ENCODE measurements at regions not wholly inside any gene's neighbourhood (a gene's known extent, or its start where the extent isn't known, plus 50 kb on each side); places are given as distances from the start of the nearest gene placed in this dataset.

- H3K4me3 Mint-ChIP-seq: no peak overlapping the region
- Histone ChIP-seq H3K4me1 (peaks cover 7% of the 10 kb centered on the region), H3K27ac (no peak overlapping the region), H3K4me3 (no peak overlapping the region), H4K20me1 (ENCODE audit: low read depth) (no peaks in the 10 kb centered on the region), H2AFZ (replicated peaks) (no peak overlapping the region), H3K36me3 (no peaks in the 10 kb centered on the region), H3F3A (ENCODE audit: low read depth) (no peaks in the 10 kb centered on the region), H3K9me3 (ENCODE audit: low read depth) (no peaks in the 10 kb centered on the region), H3K4me2 (no peak overlapping the region), H3K27me3 (no peaks in the 10 kb centered on the region), H3K9ac (no peak overlapping the region), H3K79me2 (ENCODE audit: low read depth) (no peaks in the 10 kb centered on the region)
- TF ChIP-seq EZH2 (IDR thresholded peaks at IDR 0.05) (no peak), EZH2phosphoT487 (IDR thresholded peaks at IDR 0.05) (no peak), CTCF (IDR thresholded peaks at IDR 0.05) (no peak)
- no peak for DNase-seq (ENCODE audit: low spot score)
- no peak overlapping the region for H3K27ac Mint-ChIP-seq
- peaks cover under 1% of the 10 kb centered on the region for H3K27me3 Mint-ChIP-seq (ENCODE audit: insufficient read depth, low read depth)
- H3K36me3 Mint-ChIP-seq: no peaks in the 10 kb centered on the region
- peaks cover 4% of the 10 kb centered on the region for H3K4me1 Mint-ChIP-seq
- no peaks in the 10 kb centered on the region for H3K9me3 Mint-ChIP-seq
These were observed 99.3 kb downstream of the PHLDA1 start for GRCh38 chr12:75932241-75932640.

- Histone ChIP-seq H4K20me1 (ENCODE audit: low read depth) (no peaks in the 10 kb centered on the region), H3K9ac (no peak overlapping the region), H3K4me1 (no peaks in the 10 kb centered on the region), H3K27me3 (no peaks in the 10 kb centered on the region), H3K4me2 (no peak overlapping the region), H2AFZ (replicated peaks) (no peak overlapping the region), H3K9me3 (ENCODE audit: low read depth) (no peaks in the 10 kb centered on the region), H3K4me3 (no peak overlapping the region), H3K27ac (no peak overlapping the region), H3K36me3 (no peaks in the 10 kb centered on the region), H3K79me2 (ENCODE audit: low read depth) (no peaks in the 10 kb centered on the region), H3F3A (ENCODE audit: low read depth) (no peaks in the 10 kb centered on the region)
- Mint-ChIP-seq H3K27me3 (ENCODE audit: insufficient read depth, low read depth) (peaks cover 4% of the 10 kb centered on the region), H3K9me3 (peaks cover 23% of the 10 kb centered on the region), H3K36me3 (peaks cover 4% of the 10 kb centered on the region), H3K4me1 (peaks cover 2% of the 10 kb centered on the region), H3K4me3 (no peak overlapping the region), H3K27ac (no peak overlapping the region)
- TF ChIP-seq CTCF (IDR thresholded peaks at IDR 0.05) (no peak), EZH2 (IDR thresholded peaks at IDR 0.05) (no peak), EZH2phosphoT487 (IDR thresholded peaks at IDR 0.05) (no peak)
- DNase-seq (ENCODE audit: low spot score): no peak
These were observed 107.5 kb downstream of the PHLDA1 start for GRCh38 chr12:75923964-75924666.

- H2AFZ ChIP-seq (replicated peaks): no peak overlapping the region
- H3K9ac ChIP-seq: no peak overlapping the region
- Mint-ChIP-seq H3K4me1 (peaks cover 4% of the 10 kb centered on the region), H3K4me3 (no peak overlapping the region), H3K27ac (no peak overlapping the region), H3K36me3 (peaks cover 4% of the 10 kb centered on the region), H3K27me3 (ENCODE audit: insufficient read depth, low read depth) (peaks cover 4% of the 10 kb centered on the region), H3K9me3 (peaks cover 23% of the 10 kb centered on the region)
- DNase-seq (ENCODE audit: low spot score): no peak
- H3K27ac ChIP-seq: no peak overlapping the region
- no peaks in the 10 kb centered on the region for H3F3A ChIP-seq (ENCODE audit: low read depth)
- no peak overlapping the region for H3K4me3 ChIP-seq
- H4K20me1 ChIP-seq (ENCODE audit: low read depth): no peaks in the 10 kb centered on the region
- H3K36me3 ChIP-seq: no peaks in the 10 kb centered on the region
- H3K79me2 ChIP-seq (ENCODE audit: low read depth): no peaks in the 10 kb centered on the region
- no peak overlapping the region for H3K4me2 ChIP-seq
- no peaks in the 10 kb centered on the region for H3K4me1 ChIP-seq
- no peaks in the 10 kb centered on the region for H3K9me3 ChIP-seq (ENCODE audit: low read depth)
- no peak for TF ChIP-seq CTCF (IDR thresholded peaks at IDR 0.05)
- TF ChIP-seq EZH2phosphoT487 (IDR thresholded peaks at IDR 0.05): no peak
- no peak for TF ChIP-seq EZH2 (IDR thresholded peaks at IDR 0.05)
- no peaks in the 10 kb centered on the region for H3K27me3 ChIP-seq
These were observed 108.5 kb downstream of the PHLDA1 start for GRCh38 chr12:75922944-75923642.
